D721Med (cell line): ENCODE measurements at regions not wholly inside any gene's neighbourhood (a gene's known extent, or its start where the extent isn't known, plus 50 kb on each side); places are given as distances from the start of the nearest gene placed in this dataset.

Experiments used
- DNase-seq: peaks from one replicate; pipeline ENCODE4 v3.0.0; 2011; ENCODE audit warnings: low spot score; ENCODE audit not compliant: insufficient read length
- FAIRE-seq: peaks from 2 replicates; lab custom pipeline; 2011; peaks lifted over from hg19 to GRCh38; lab: Jason Lieb, UNC
- CTCF ChIP-seq: IDR thresholded peaks from 2 replicates; pipeline ENCODE4 v1.5.1; 2012; ENCODE audit warnings: mild to moderate bottlenecking, control low read depth; ENCODE audit not compliant: insufficient read depth; ENCODE audit errors: missing control alignments

DNA sequence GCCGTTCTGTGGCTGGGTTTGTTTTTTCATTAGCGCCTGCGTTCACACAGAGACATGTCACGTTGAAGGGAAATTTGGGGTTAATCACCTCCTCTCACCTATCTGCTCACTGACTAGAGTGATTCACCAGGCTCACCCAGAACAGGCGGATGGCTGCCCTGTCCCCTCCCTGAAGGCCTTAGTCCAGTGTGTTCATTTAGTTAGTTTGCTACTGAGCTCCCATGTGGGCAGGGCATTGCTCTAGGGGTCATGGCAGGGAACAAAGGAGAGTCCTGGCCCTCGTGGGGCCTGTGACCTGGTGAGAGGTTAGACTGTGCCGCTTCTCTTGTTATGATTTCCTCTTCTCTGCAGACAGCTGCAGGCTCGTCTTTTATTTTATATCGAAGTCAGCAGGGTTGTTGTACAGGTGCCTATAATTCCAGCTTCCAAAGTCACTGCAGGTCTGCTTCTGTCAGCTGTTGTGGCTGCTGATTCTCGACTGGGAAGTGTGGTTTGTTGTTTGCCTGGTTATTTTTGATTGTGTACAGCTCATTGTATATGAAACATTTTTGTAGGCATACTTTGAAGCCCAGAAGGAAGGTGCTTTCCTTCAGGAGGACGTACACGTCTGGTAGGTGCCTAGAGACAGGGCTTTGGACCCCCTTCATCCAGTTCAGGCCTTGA lies 73.4 kb upstream of the GSE1 start:
- no peak for DNase-seq
- TF ChIP-seq CTCF: no peak
- FAIRE-seq: no peak

DNA sequence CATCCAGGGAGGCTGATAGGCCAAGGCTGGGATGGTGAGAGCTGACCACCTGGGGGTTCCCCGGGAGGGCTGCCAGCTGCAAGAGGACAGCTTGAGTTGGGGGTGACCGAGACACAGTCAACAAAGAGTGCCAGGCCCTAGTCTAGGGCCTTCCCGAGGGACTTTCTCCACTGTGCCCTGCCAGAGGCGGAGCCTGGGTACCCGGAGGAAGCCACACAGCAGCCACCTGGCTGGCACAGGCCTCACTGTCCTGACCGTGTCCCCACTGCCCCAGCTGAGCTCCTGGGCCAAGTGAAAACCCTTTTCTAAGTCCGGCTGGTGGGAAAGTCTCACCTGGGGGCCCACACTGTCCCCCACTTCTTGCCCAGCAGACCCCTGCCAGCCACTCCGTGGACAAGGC lies 71.9 kb upstream of the GSE1 start:
- no peak for DNase-seq
- FAIRE-seq: no peak

GRCh38 chr16:85541619-85541979 lies 71.5 kb upstream of the GSE1 start:
- no peak for FAIRE-seq
- DNase-seq: no peak
- no peak for TF ChIP-seq CTCF

More for the DNA sequence above, 71.9 kb upstream of the GSE1 start:
- TF ChIP-seq CTCF: no peak

DNA sequence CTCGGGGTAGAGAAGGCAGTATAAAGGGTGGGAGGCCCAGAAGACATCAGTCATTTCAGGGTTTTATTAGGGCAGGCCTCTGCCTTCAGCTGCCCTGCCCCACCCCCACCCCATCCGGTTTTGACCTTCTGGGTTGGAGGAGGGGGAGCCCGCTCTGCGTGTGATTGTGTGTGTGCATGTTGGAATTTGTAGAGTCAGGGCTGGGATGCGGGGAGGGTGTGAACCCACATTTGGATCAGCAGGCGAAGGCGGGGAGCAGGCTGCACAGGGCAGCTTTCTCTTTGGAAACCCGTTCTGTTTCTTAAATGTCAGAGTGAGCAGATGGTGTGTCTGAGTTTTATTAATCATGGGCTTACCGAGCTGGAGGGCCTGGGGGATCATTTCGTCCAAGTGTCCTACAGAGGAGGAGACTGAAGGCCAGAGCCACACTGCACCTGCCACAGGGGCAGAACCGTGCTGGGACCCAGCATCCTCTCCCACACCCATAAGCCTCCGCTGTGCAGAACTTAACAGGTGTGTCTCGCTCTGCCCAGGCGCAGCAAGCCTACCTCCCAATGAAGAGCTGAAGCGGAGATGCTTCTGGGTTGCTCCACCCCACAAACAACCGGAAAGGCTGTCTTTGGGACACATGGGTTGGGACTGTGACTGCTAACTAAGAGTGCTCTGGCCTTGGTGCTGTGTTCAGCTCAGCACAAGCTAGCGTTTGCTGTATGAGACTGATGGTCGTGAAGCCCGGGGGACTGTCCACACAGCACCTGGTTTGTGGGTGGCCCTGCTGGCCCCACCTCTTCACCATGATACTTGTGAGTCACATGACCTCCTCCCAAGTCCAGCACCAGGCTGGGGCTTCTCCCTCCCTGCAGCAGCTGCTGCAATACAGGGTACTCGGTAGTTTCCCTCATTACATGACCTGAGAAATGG lies 70.9 kb upstream of the GSE1 start:
- DNase-seq (no peak), FAIRE-seq (no peak)
- TF ChIP-seq CTCF: no peak

DNA sequence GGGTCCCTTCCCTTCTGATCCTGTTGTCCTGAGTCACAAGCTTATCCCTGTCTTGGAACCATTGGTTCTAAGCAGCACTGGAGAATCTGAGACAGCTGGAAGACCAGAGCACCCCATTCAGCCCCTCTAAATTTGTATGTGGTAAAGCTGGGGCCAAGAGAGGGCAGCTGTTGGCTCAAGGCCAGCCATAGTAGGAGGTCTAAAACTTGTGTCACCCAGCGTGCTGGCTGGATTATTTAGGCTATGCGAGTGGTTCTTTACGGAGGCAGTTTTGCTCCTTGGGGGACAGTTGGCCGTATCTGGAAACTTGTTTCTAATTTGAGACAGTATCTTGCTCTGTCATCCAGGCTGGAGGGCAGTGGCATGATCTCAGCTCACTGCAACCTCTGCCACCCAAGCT lies 69.6 kb upstream of the GSE1 start:
- FAIRE-seq: no peak
- no peak for TF ChIP-seq CTCF
- no peak for DNase-seq

DNA sequence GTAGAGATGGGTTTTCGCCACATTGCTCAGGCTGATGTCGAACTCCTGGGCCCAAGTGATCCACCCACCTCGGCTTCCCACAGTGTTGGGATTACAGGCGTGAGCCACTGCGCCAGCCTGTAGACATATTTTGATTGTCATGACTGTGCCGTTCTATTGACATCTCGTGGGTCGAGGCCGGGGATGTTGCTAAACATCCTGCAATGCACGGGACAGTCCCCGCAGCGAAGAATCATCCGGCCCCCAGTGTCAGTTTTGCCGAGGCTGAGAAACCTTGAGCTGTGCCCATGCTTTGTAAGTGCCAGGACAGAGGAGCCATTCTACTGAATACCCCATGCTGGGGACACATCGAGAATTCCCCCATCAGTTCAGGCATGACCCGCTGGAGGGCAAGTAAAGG lies 69.1 kb upstream of the GSE1 start:
- DNase-seq: no peak
- no peak for TF ChIP-seq CTCF
- no peak for FAIRE-seq

- TF ChIP-seq CTCF: no peak
- no peak for DNase-seq
- no peak for FAIRE-seq
Measured at GRCh38 chr16:85544668-85545067, 68.5 kb upstream of the GSE1 start.
